ENCODE measurements at regions not wholly inside any gene's neighbourhood (a gene's known extent, or its start where the extent isn't known, plus 50 kb on each side); places are given as distances from the start of the nearest gene placed in this dataset.

DNA sequence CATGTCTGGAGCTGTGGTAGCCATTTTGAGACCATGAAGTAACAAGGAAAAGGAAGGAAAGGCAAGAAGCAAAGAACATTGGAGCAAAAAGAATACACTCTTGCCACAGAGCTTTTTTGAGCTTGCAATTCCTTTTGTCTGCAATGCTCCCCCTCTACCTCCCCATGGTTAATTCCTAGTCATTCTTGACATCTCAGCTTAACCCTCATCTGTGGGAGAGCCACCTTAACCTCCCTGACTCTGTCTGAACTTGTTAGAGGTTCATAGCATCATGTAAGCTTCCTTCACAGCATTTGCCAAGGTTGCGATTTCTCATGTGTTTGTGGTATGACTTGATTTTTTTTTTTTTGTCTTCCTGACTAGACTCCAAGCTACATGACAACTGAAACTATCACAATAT is 564.1 kb upstream of the PLXNA2 start:
- Histone ChIP-seq H3K27ac (no peak overlapping the region), H3K4me1 (no peaks in the 10 kb centered on the region), H3K27me3 (no peaks in the 10 kb centered on the region), H3K9me3 (peaks cover 0 to 4% of the 10 kb centered on the region in 2 donors), H3K36me3 (no peaks in the 10 kb centered on the region), H3K4me3 (no peak overlapping the region)
- intact Hi-C loops (cut with DNase I), result no loop called here
- TF ChIP-seq, protein P1, sequence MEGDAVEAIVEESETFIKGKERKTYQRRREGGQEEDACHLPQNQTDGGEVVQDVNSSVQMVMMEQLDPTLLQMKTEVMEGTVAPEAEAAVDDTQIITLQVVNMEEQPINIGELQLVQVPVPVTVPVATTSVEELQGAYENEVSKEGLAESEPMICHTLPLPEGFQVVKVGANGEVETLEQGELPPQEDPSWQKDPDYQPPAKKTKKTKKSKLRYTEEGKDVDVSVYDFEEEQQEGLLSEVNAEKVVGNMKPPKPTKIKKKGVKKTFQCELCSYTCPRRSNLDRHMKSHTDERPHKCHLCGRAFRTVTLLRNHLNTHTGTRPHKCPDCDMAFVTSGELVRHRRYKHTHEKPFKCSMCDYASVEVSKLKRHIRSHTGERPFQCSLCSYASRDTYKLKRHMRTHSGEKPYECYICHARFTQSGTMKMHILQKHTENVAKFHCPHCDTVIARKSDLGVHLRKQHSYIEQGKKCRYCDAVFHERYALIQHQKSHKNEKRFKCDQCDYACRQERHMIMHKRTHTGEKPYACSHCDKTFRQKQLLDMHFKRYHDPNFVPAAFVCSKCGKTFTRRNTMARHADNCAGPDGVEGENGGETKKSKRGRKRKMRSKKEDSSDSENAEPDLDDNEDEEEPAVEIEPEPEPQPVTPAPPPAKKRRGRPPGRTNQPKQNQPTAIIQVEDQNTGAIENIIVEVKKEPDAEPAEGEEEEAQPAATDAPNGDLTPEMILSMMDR (IDR thresholded peaks at IDR 0.05), result no peak
- no peak for DNase-seq (ENCODE audit: low spot score in 2 of 2)

DNA sequence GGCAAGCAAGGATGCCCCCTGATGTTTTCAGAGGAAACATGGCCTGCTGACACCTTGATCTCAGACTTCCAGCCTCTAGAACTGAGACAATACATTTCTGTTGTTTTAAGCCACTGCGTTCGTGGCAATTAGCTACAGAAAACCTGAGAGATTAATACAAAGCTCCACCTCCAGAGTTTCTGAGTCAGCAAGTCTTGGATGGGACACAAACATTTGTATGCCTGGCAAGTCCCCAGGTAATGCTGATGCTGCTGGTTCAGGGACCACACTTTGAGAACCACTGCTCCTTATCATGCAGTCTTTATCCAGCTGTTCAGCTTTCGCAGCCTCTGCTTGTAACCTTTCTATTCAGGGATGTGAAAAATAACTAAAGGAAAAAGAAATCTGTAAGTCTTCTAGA is 565.7 kb upstream of the PLXNA2 start:
- TF ChIP-seq, protein P1 (IDR thresholded peaks at IDR 0.05), result no peak
- Histone ChIP-seq H3K4me1 (no peaks in the 10 kb centered on the region), H3K9me3 (peaks cover 0 to 4% of the 10 kb centered on the region in 2 donors), H3K27ac (no peak overlapping the region), H3K4me3 (no peak overlapping the region), H3K36me3 (no peaks in the 10 kb centered on the region), H3K27me3 (no peaks in the 10 kb centered on the region)
- intact Hi-C loops (cut with DNase I), result no loop called here
- DNase-seq (ENCODE audit: low spot score in 2 of 2), result no peak

DNA sequence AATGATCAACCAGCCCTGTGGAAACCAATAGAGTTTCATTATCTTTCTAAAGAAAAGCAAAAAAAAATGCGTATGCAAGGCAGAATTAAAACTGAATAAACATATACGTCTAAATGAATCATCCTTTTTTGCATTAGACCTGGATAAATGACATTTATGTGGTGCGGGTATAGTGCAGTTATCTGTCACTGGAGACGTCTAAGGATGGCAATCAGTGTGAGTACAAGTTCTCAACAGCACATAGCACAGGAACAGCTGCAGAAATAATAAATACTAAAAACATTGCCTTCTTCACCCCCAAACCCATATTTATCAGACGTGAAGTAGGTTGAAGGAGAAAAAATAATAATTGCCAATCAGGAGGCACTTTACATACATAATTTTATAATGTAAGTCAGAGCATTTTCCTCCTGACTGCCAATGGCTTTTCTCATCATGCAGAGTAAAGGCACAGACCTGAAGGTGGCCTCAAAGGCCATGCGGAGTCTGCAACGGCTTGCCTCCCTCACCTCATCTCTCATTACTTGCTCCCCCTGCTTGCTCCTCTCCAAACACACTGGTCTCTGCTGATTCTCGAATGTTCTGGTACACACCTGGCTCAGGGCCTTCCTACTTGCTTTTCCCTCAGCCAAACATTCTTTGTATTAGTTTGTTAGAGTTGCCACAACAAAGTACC is 574.7 kb upstream of the PLXNA2 start:
- Histone ChIP-seq H3K27me3 (no peaks in the 10 kb centered on the region), H3K27ac (no peak overlapping the region), H3K4me1 (no peaks in the 10 kb centered on the region), H3K4me3 (no peak overlapping the region), H3K9me3 (no peaks in the 10 kb centered on the region), H3K36me3 (no peaks in the 10 kb centered on the region)
- DNase-seq (ENCODE audit: low spot score in 2 of 2), result no peak
- TF ChIP-seq, protein P1 (IDR thresholded peaks at IDR 0.05), result no peak
- intact Hi-C loops (cut with DNase I), result no loop called here

DNA sequence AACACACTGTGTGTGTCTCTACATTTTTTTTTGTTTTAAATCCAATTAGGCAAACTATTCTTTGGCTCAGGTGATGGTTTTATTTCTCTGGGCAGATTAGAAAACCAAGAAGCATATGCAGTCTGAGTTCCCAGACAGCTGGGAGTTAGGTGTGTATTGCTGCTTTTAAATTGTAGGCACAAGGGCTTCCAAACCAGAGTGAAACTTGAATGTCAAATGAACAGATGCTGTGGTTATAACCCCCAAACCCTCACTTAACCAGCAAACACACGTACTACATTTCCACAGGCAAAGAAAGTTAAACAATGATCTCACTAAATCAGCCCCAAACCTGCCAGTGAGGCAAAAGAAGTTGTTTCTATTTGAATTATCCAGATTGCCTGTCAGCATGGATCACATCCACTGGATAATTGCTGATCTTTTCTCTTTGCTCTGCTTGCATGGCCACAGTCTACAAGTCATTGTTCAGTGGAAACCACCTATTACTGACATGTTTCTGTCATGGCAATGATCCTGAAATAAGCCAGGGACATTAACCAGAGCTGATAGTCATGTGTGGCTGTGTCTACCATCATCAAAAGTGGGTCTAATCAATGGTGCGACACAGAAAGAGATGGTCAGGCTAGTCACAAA is 576.5 kb upstream of the PLXNA2 start:
- Histone ChIP-seq H3K27me3 (no peaks in the 10 kb centered on the region), H3K4me3 (no peak overlapping the region), H3K4me1 (no peaks in the 10 kb centered on the region), H3K36me3 (no peaks in the 10 kb centered on the region), H3K27ac (no peak overlapping the region), H3K9me3 (no peaks in the 10 kb centered on the region)
- intact Hi-C loops (cut with DNase I), result no loop called here
- TF ChIP-seq, protein P1 (IDR thresholded peaks at IDR 0.05), result no peak
- DNase-seq (ENCODE audit: low spot score in 2 of 2), result no peak

DNA sequence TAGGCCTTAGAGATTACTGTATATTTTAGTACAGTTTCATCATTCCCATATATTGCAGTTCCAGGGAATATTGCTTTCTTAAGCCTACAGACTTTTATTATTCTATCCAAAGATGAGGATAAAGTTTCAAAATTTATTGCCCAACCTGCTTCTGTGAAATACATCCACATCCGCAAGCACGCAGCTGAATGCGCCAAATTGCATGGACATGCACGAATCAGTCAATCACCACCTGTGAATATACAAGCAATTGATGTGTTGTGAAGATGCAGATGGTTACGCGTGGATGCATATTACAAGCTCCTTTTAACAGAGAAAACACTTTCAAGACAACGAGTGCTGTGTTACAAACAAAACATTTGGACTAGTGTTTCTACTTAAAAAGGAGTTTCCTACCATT is 577.8 kb upstream of the PLXNA2 start:
- no peak for DNase-seq (ENCODE audit: low spot score in 2 of 2)
- no peaks in the 10 kb centered on the region for H3K36me3 ChIP-seq
- intact Hi-C loops (cut with DNase I), result no loop called here

More for the DNA sequence above, 577.8 kb upstream of the PLXNA2 start:
- Histone ChIP-seq H3K9me3 (no peaks in the 10 kb centered on the region), H3K4me1 (no peaks in the 10 kb centered on the region), H3K27me3 (no peaks in the 10 kb centered on the region), H3K4me3 (no peak overlapping the region), H3K27ac (no peak overlapping the region)
- TF ChIP-seq, protein P1 (IDR thresholded peaks at IDR 0.05), result no peak

Measured in ascending aorta (tissue), 2 donors.